Stimulated activated CD4-positive, alpha-beta T cell treated with anti-CD3 and anti-CD28 coated beads, Interleukin-12 subunit alpha, Interleukin-12 subunit beta, amount 100 ng/mL, for 48 hours (primary cell): ENCODE measurements at regions not wholly inside any gene's neighbourhood (a gene's known extent, or its start where the extent isn't known, plus 50 kb on each side); places are given as distances from the start of the nearest gene placed in this dataset.
"Not testable (repeated sequence)": the region's sequence is repeated elsewhere in the genome, so short reads cannot be mapped to it uniquely, and the experiment has no call there.

Experiments used
- DNase-seq, 3 donors: peaks; one replicate each; pipeline ENCODE4 v3.0.0-alpha.2; 2020; ENCODE audit warnings: low read depth in 2 of 3, low spot score in 1 of 3

- no peak for DNase-seq
These were observed 102.3 kb upstream of the SYT13 start for GRCh38 chr11:45388472-45388871.

- DNase-seq: not testable (repeated sequence)
These were observed 101.7 kb upstream of the SYT13 start for GRCh38 chr11:45387885-45388284.

- DNase-seq: no peak
These were observed 100.8 kb upstream of the SYT13 start for GRCh38 chr11:45386972-45387371.

- no peak for DNase-seq
These were observed 99.7 kb upstream of the SYT13 start for GRCh38 chr11:45385844-45386243.

- no peak for DNase-seq
These were observed 99.3 kb upstream of the SYT13 start for GRCh38 chr11:45385423-45385822.

GRCh38 chr11:45384711-45385241 lies 98.6 kb upstream of the SYT13 start:
- DNase-seq: no peak

GRCh38 chr11:45384016-45384415 lies 97.9 kb upstream of the SYT13 start:
- no peak for DNase-seq

GRCh38 chr11:45383224-45383623 lies 97.1 kb upstream of the SYT13 start:
- DNase-seq: no peak

GRCh38 chr11:45382133-45382878 lies 96.2 kb upstream of the SYT13 start:
- DNase-seq: no peak

- DNase-seq: no peak
These were observed 93.2 kb upstream of the SYT13 start for GRCh38 chr11:45379162-45379863.

- DNase-seq: no peak
These were observed 92.4 kb upstream of the SYT13 start for GRCh38 chr11:45378516-45378915.

- DNase-seq: no peak
These were observed 88.5 kb upstream of the SYT13 start for GRCh38 chr11:45374653-45375059.

- no peak for DNase-seq
These were observed 88.0 kb upstream of the SYT13 start for GRCh38 chr11:45374130-45374529.

GRCh38 chr11:45373506-45374035 lies 87.4 kb upstream of the SYT13 start:
- no peak for DNase-seq

- DNase-seq: not testable (repeated sequence)
These were observed 86.3 kb upstream of the SYT13 start for GRCh38 chr11:45372414-45372813.

GRCh38 chr11:45371251-45372115 lies 85.3 kb upstream of the SYT13 start:
- peak; percentile 50 to 63 (median 58) for DNase-seq

- no peak for DNase-seq
These were observed 83.2 kb upstream of the SYT13 start for GRCh38 chr11:45369313-45369712.

GRCh38 chr11:45368697-45369096 lies 82.6 kb upstream of the SYT13 start:
- DNase-seq: no peak

GRCh38 chr11:45366619-45367190 lies 80.6 kb upstream of the SYT13 start:
- DNase-seq: no peak

- no peak for DNase-seq
These were observed 79.9 kb upstream of the SYT13 start for GRCh38 chr11:45365961-45366618.
